Daoy (cell line): ENCODE measurements at regions not wholly inside any gene's neighbourhood (a gene's known extent, or its start where the extent isn't known, plus 50 kb on each side); places are given as distances from the start of the nearest gene placed in this dataset.
"Not testable (repeated sequence)": the region's sequence is repeated elsewhere in the genome, so short reads cannot be mapped to it uniquely, and the experiment has no call there.

Experiments used
- DNase-seq: peaks from one replicate; pipeline ENCODE4 v3.0.0-alpha.2; 2015; ENCODE audit warnings: low read depth

DNA sequence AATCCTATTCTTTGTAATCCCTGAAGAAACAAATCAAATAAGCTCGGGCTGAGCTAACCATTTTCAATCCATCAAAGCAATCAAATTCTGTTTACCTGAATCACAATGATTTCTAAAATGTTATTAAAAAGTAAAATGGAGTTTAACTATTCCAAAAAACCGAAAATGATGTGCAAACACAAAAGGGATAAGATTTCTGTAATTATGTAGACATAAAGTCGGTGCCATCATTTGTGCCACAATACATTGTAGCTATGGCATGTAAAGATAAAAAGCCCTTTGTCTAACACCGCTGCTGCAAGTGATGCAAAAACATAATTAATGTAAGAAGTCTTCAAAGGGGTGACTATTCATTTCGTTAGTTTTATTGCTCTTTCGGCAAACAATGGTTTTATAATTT, 125.1 kb upstream of the FAM204A start:
- DNase-seq, result no peak

GRCh38 chr10:118465300-118465874, 123.3 kb upstream of the FAM204A start:
- no peak for DNase-seq

DNA sequence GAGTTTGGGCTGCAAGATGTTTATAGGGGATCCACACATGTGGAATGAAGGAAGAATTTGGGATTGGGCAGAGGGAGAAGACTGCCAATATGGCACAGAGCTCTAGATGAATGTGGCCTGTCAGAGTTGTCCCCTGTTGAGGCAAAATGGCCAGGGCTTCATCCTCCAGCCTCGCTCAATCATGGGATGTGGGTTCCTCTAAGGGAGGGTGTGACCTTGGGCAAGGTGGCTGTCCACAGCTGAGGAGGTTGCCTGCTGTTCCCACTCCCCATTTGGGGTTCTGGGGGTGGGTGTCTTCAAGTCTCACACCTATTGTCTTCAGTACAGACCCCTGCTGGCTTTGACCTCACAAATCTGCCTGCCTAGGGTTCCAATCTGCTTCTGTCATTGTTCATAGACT, 121.6 kb upstream of the FAM204A start:
- DNase-seq, result no peak

DNA sequence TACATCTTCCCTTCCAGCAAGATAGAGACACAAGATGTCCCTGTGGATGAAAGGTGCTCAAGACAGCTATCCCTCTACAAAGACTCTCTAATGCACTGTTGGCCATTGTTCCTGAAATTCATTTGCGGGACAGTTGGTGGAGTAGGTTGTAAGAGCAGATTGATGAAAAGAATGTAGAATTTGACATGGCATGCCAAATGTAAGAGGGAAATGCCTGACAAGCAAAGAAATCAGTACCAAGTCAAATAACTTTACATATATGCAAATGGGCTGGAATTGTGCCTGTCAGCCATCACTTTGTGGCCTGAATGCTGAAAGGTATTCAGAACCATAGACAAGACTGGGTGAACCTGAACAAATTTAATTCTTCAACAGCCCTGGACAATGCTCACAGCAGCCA, 120.3 kb upstream of the FAM204A start:
- DNase-seq, result no peak

DNA sequence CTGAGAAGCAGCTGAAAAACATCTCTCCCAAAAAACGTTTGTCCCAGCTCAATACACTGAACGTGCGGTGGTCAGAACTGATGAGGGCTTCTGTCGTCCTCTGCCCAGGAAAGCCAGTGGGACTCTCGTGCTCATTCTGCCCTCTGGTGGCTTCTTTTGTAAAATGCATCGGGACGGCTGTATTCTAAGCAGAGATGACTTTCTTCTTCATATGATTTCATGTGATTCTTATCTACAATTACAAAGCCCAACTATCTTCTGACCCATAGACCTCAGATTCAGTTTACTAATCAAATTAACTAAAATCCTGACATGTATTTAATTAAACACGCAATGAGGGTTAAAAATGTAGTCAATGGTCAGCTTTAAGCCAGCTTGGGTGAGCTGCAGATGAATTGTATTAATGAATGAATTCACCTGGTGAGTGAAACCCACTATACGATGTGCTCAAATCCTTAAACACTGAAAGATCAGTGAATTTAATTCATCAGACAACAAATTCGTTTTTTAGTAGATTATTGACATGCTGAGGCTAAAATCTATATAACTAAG, 117.6 kb upstream of the FAM204A start:
- DNase-seq, result peak; percentile 53

DNA sequence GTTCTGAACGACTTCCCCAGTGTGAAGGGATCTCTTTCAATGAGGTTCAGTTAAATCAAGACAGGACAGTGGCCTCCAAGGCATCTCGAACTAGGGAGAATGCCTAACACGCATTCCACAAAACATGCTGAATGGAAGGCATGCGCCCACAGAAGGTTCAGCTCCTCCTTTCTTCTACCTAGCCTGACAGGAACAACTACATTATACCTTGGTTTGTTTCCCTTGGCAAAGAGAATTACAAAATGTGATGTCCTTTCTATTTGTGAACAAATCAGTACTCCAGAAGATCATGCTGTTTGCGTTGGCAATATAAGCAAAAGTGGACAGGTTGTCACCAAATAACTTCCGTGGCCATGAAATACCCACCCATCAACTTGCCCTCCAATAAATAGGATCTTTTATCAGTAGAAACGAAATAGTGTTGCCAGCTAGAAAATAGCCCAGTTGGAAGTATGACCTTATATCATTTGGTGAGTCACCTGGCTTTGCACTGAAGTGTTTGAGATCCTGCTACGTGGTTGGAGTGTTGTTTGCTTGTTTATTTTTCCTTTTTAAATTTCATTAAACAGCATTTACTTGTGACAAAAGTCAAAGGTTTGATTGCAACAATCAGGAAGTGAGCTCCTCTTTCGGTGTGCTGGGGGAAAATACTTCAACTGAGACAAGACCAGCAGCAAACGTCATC, 117.0 kb upstream of the FAM204A start:
- no peak for DNase-seq

DNA sequence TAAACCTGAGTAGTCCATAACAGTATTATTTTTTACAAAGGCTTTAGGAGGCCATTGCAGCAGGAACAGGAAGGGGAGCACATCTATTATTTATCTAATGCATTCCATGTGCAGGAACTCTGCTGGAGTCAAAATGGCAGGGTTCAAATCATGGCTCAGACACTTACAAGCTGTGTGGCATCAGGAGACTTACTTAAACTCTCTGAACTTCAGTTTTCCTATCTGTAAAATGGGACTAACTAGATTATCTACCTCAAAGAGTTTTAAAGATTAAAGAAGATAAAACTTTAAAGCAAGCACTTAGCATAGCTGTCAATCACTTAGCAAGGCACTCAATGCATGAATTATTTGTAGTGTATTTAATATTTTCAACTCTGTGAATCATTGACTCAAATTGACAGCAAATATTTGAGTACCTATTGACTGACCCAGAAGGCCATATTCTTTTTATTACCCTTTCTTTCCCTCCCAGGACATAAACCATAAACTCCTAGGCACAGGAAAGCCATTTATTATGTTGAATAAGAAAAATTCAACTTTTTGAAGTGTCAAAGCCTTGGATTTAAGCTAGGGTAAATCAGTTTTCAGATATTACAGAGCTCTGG, 115.8 kb upstream of the FAM204A start:
- DNase-seq, result no peak

GRCh38 chr10:118455181-118455695, 113.1 kb upstream of the FAM204A start:
- DNase-seq, result no peak

DNA sequence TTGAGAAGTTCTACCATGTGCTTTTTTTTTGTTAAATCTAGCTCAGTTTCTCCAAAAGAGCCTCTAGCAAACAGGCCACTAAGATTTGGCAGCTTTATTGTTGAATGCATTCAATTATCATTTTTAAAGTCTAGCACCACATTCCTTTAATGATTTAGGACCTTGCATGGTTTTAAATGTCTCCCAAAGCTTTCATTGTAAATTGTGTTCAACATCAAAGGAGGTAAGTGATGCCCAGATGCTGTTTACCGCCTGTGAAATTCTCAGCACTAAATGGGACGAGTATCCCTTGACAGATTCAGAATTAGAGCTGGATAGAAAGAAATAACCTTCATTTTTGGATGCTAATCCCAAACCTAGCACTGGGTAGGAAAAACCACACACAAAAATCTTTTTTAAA, 112.1 kb upstream of the FAM204A start:
- DNase-seq, result no peak

DNA sequence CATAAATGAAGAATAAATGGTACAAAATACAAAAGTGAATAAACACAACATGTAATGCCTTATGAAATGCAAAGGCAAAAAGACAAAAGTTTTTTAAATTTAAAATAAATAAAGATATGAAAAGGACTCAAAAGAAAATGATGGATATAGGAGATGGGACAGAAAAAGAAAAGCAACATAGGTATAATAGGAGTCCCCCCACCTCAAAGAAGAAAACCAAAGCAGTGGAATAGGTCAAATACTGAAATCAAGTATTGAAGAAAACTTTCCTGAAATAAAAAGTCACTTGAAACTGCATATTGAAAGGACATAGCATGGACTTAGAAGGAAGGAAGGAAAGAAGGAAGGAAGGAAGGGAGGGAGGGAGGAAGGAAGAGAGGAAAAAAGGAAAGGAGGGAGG, 110.0 kb upstream of the FAM204A start:
- DNase-seq, result no peak

DNA sequence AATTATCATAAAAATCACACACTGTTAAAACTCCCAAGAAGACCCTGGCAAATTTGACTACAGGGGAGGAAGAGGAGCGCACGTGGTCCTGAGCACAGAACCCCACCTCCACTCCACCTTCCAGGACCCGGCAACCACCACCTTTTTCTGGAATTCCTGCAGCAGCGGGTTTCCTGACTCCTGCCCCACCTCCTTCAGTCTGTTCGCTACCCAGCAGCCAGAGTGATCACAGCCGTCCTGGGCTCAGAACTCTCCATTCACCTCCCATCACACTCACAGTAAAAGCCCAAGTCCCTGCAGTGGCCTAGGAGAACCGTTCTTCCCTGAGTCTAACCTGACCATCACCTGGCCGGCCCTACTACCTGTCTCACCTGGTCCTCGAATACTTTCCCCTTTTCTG, 107.4 kb upstream of the FAM204A start:
- DNase-seq, result no peak

- no peak for DNase-seq
These were observed 106.6 kb upstream of the FAM204A start for GRCh38 chr10:118448744-118449143.

- DNase-seq, result peak; percentile 67
These were observed 105.5 kb upstream of the FAM204A start for GRCh38 chr10:118447478-118448270.

DNA sequence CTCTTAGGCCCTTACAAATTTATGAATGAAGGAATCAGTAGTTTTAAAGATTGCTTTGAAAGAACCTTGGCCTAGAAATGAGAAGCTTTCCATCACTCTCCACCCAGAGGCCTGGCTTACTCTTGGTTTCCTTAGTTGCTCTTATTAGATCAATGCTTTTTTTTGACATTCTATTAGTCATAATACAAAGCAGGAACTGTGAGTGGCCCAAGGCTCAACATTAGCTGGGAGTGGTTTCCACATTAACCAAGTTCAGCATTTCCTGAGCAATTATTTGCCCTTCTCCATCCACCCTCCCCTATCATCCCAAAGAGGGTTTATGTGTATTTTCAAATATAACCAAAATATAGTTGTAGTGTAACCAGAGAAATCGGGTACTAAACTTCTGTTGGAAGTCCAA, 103.4 kb upstream of the FAM204A start:
- DNase-seq, result no peak

- DNase-seq, result no peak
These were observed 101.9 kb upstream of the FAM204A start for GRCh38 chr10:118444069-118444468.

DNA sequence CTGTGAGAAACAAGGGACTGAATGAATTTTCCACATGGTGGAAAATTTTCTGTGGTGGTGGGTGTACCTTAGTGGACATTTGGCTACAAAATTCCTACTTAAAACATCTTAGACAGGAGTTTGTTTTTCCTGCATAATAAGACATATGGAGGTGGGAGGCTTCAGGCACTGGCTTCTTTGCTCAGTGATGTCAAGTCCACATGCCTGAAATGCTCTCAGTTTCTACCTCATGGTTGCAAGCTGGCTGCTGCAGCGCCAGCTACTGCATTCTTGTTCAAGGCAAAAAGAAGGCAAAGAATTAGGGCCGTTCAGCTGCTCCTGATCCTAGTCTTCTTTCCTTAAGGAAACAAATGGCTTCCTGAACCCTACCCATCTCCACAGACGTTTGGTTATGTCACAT, 99.9 kb upstream of the FAM204A start:
- DNase-seq, result no peak

GRCh38 chr10:118439824-118440223, 97.7 kb upstream of the FAM204A start:
- no peak for DNase-seq

- DNase-seq, result no peak
These were observed 94.6 kb upstream of the FAM204A start for GRCh38 chr10:118436742-118437141.

DNA sequence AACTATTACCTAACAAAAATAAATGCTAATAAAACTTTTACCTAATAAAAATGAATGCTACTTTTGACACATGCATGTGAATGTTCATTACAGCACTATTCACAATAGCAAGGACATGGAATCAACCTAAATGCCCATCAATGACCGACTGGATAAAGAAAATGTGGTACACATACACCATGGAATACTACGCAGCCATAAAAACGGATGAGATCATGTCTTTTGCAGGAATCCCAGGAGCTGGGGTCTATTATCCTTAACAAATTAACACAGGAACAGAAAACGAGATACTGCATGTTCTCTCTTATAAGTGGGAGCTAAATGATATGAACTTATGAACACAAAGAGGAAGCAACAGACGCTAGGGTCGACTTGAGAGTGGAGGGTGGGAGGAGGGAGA, 88.1 kb upstream of the FAM204A start:
- no peak for DNase-seq

DNA sequence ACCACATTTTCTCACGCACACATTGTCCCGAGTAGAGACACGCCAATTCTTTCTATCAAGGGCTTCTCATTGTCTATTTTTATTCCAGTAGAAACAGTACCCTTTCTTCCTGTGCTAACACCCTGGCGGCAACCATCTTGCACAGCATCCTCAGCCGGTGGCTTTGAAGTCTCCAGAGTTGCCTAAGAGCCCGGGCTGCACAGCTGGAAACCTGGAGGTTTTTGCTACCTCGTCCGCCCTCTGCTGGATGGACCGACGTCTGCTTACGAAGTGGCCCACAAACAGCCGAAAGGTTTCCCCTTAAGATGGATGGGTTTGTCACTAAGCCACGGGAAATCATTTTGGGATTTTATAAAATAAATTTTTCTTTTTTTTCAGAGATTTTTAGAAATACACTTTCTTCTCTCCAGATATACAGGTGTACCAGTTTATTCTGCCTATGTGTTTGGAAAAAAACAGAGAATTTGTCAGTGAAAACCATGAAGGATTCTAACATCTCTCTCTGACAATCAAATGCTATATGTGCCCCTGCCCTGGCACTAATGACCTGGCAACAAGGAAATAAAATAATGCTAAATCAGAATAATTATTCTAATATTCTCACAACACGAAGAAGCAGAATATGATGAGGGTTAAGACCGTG, 81.8 kb upstream of the FAM204A start:
- peak; percentile 84 for DNase-seq

GRCh38 chr10:118422241-118422640, 80.1 kb upstream of the FAM204A start:
- no peak for DNase-seq

DNA sequence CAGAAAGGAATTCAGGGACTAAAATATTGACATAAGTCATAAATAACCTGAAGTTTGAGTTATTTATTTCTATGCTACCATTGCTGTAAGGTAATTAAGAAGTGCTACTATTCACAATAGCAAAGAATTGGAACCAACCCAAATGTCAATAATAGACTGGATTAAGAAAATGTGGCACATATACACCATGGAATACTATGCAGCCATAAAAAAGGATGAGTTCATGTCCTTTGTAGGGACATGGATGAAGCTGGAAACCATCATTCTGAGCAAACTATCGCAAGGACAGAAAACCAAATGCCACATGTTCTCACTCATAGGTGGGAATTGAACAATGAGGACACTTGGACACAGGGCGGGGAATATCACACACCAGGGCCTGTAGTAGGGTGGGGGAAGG, 77.9 kb upstream of the FAM204A start:
- not testable (repeated sequence) for DNase-seq
